Mucosa of descending colon (tissue), 3 donors: ENCODE measurements at regions not wholly inside any gene's neighbourhood (a gene's known extent, or its start where the extent isn't known, plus 50 kb on each side); places are given as distances from the start of the nearest gene placed in this dataset.

Source experiments
- ATAC-seq: fragments of 200-7000 bp; cut with Tn5 transposase; one replicate; pipeline ENCODE4 v1.9.1; 2020; ENCODE audit warnings: mild to moderate bottlenecking, moderate library complexity
- DNase-seq, 3 donors: peaks; one replicate each; pipeline ENCODE4 v3.0.0-alpha.2; 2020
- H3K36me3 ChIP-seq: fragments of 200-600 bp; one replicate; pipeline ENCODE4 v1.8.0; 2021; ENCODE audit warnings: low read depth, mild to moderate bottlenecking
- H3K4me1 ChIP-seq: fragments of 200-600 bp; one replicate; pipeline ENCODE4 v1.8.0; 2021; ENCODE audit warnings: low read depth, mild to moderate bottlenecking
- H3K4me3 ChIP-seq: fragments of 200-600 bp; one replicate; pipeline ENCODE4 v1.8.0; 2021; ENCODE audit warnings: mild to moderate bottlenecking
- H3K9me3 ChIP-seq: fragments of 200-600 bp; one replicate; pipeline ENCODE4 v1.8.0; 2021; ENCODE audit warnings: mild to moderate bottlenecking
- intact Hi-C, 2 donors: fragments of 100-400 bp; cut with DNase I in 1 of 2; cut with micrococcal nuclease in 1 of 2; formaldehyde crosslinking; loops; one replicate each; pipeline versions ENCODE4 v1.11.0 to v1.11.1; 2022; cut with DNase I, micrococcal nuclease
- TF ChIP-seq, protein P1 (sequence below): fragments of 200-600 bp; IDR thresholded peaks from one replicate; pipeline ENCODE4 v1.8.0; 2022; ENCODE audit warnings: antibody characterized with exemption, mild to moderate bottlenecking
- donor health status: DM: no; HTN: no; CAD: no; lungs with moderate emphysema.
- donor health status: DM: no; HTN: no; CAD: no.
- donor health status: DM: no; HTN: yes; CAD: no.

DNA sequence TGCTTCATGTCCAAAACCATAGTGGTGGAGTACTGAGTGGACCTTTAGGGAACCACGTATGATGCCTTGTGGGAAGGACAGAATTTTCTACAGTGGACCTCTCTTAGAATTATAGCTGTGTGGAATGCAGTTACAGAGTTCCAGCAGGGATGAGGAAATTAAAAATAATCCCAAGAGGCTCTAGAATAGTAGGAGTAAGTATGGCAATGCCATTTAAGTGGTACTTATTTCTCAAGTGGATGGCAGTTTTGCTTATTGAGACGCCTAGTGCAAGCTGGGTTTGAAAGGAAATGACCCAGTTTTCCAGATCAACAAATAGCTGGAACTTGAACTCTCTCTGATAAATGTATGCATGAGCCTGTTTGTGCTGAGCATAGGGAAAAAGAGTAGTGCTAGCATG, 431.6 kb downstream of the PRR16 start:
- no peaks in the 10 kb centered on the region for H3K9me3 ChIP-seq
- ATAC-seq (no peak), DNase-seq (no peak)
- intact Hi-C loops = no loop called here
- no peaks in the 10 kb centered on the region for H3K4me1 ChIP-seq
- no peak overlapping the region for H3K4me3 ChIP-seq
- TF ChIP-seq, protein P1, sequence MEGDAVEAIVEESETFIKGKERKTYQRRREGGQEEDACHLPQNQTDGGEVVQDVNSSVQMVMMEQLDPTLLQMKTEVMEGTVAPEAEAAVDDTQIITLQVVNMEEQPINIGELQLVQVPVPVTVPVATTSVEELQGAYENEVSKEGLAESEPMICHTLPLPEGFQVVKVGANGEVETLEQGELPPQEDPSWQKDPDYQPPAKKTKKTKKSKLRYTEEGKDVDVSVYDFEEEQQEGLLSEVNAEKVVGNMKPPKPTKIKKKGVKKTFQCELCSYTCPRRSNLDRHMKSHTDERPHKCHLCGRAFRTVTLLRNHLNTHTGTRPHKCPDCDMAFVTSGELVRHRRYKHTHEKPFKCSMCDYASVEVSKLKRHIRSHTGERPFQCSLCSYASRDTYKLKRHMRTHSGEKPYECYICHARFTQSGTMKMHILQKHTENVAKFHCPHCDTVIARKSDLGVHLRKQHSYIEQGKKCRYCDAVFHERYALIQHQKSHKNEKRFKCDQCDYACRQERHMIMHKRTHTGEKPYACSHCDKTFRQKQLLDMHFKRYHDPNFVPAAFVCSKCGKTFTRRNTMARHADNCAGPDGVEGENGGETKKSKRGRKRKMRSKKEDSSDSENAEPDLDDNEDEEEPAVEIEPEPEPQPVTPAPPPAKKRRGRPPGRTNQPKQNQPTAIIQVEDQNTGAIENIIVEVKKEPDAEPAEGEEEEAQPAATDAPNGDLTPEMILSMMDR = no peak
- no peaks in the 10 kb centered on the region for H3K36me3 ChIP-seq

DNA sequence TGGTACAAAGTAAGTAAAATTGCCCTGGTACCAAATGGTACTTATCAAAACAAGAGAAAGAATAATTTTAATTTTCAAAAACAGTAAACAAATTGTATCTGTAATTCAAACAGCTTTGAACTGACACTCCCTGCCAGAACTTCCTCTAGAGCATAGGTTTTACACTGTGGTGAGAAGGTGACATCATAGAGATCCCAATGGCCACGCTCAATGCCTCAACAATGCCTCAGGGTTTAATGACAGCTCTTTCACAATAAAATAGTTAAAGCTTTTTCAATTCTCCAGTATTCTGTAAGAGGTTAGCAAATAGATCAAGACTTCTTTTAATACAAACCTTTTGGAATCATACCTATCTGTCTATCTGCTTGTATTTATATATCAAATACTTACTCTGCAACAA, 437.1 kb downstream of the PRR16 start:
- no peaks in the 10 kb centered on the region for H3K4me1 ChIP-seq
- peak; percentile 67 for ATAC-seq
- no peaks in the 10 kb centered on the region for H3K36me3 ChIP-seq
- H3K9me3 ChIP-seq = no peaks in the 10 kb centered on the region
- intact Hi-C loops = no loop called here
- TF ChIP-seq, protein P1 = no peak
- H3K4me3 ChIP-seq = no peak overlapping the region
- peak in 1 of 3 donors; percentile 5 for DNase-seq

DNA sequence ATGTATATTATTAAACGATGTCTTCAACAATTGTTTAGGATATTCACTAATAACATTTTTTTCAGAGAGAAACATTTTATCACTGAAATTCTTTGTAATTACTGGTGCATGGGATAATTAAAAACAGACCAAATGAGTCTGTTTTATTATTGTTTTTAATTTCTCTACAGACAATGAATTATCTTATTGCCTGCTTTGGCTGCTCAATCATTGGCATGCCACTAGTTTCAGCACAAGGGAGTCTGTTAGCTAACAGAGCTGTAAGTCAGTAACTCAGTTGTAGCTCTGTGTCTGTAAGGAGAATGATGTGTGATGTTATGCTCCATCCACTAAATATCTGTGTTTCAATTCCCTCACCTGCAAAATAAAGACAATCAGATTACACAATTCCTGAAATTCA, 443.9 kb downstream of the PRR16 start:
- no peak for DNase-seq
- intact Hi-C loops = no loop called here
- no peaks in the 10 kb centered on the region for H3K4me1 ChIP-seq
- ATAC-seq = no peak
- TF ChIP-seq, protein P1 = no peak
- H3K4me3 ChIP-seq = no peak overlapping the region
- H3K36me3 ChIP-seq = no peaks in the 10 kb centered on the region
- H3K9me3 ChIP-seq = no peaks in the 10 kb centered on the region

DNA sequence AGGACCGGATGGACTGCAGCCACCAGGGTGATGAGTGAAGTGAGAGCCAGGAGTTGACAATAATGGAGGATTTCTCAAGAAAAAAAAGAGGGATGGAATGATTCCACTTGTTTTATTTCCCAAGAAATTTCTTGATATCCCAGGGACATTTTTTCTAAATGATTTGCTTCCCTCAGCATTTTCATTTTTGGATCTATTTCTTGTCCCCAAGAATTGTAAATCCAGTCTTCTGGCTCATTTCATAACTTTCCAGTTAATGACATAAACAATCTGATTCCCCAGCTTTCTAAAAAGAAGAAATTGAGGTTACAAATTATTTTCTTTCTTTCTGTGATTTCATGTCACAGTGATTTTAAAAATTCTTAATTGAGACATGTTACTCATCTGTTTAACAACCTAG, 446.5 kb downstream of the PRR16 start:
- H3K36me3 ChIP-seq = no peaks in the 10 kb centered on the region
- no peaks in the 10 kb centered on the region for H3K4me1 ChIP-seq
- TF ChIP-seq, protein P1 = no peak
- intact Hi-C loops = no loop called here
- ATAC-seq = no peak
- H3K9me3 ChIP-seq = no peaks in the 10 kb centered on the region
- no peak for DNase-seq
- H3K4me3 ChIP-seq = no peak overlapping the region

DNA sequence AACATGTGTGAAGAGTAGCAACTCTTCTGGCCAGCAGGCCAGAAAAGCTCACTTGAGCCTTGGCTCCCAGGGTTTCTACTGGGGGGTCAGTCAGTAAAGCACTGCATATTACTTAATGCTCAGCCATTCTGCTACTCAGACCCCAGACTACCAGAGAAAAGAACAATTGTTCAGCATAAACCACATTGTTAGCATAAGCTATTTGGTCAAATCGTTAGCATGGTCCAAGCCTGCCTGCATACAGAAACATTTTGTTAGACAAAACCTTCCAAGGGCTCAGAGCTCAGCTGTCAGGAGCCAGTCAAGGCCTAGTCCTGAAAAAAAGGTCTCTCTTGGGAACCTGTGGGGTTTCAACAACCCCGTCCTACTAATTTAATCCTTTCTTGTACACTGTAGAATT, 449.3 kb downstream of the PRR16 start:
- DNase-seq (no peak), ATAC-seq (no peak)
- intact Hi-C loops = no loop called here
- Histone ChIP-seq H3K4me1 (no peaks in the 10 kb centered on the region), H3K4me3 (no peak overlapping the region), H3K36me3 (no peaks in the 10 kb centered on the region), H3K9me3 (no peaks in the 10 kb centered on the region)
- TF ChIP-seq, protein P1 = no peak

DNA sequence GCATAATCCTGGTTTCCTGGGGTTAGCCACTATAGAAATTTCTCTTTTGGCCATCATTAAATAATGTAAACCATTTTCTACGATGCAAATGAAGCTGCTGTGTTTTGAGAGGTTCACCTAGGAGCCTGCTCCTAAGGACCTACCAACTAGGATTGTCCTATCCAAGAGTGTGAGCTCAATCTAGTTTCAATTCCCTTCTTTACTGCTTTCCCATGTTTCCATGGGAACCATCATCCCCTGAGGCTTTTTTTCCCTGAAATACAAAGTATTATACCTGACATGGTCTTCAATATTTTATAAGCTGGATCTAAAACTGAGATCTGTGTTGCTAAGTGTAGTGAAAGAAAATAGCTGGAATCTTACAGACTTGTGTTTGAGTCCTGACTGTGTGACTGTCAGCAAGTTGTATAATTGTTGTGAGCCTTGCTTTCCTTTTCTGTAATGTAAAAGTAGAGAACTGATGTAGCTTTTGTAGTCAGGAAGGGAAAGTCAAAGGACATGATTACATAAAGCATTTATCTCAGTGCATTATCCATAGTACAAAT, 453.2 kb downstream of the PRR16 start:
- Histone ChIP-seq H3K36me3 (no peaks in the 10 kb centered on the region), H3K9me3 (no peaks in the 10 kb centered on the region), H3K4me1 (no peaks in the 10 kb centered on the region), H3K4me3 (no peak overlapping the region)
- ATAC-seq = no peak
- TF ChIP-seq, protein P1 = no peak
- intact Hi-C loops = no loop called here
- no peak for DNase-seq
